C4-2B (cell line): ENCODE measurements at regions not wholly inside any gene's neighbourhood (a gene's known extent, or its start where the extent isn't known, plus 50 kb on each side); places are given as distances from the start of the nearest gene placed in this dataset.
"Not testable (repeated sequence)": the region's sequence is repeated elsewhere in the genome, so short reads cannot be mapped to it uniquely, and the experiment has no call there.

ENCODE experiments used
- ZFX ChIP-seq: fragments of 450-650 bp; IDR thresholded peaks from 2 replicates; pipeline ENCODE4 v1.6.1; 2017
- TF ChIP-seq, protein P1 (sequence below): fragments of 450-650 bp; conservative IDR thresholded peaks from 2 replicates; pipeline ENCODE4 v1.5.1; 2017; ENCODE audit warnings: mild to moderate bottlenecking

DNA sequence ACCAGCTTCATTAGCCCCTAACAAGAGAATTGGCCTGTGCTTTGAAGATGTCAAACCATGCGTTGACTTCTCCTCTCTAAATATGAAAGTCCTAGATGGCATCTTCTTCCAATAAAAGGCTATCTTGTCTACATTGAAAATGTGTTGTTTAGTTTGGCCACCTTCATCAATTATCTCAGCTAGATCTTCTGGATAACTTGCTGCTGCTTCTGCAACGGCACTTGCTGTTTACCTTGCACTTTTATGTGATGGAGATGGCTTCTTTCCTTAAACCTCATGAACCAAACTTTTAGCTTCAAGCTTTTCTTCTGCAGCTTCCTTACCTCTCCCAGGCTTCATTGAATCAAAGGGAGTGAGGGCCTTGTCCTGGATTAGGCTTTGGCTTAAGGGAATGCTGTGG is 58.6 kb upstream of the CSNK1E start:
- TF ChIP-seq, protein P1, sequence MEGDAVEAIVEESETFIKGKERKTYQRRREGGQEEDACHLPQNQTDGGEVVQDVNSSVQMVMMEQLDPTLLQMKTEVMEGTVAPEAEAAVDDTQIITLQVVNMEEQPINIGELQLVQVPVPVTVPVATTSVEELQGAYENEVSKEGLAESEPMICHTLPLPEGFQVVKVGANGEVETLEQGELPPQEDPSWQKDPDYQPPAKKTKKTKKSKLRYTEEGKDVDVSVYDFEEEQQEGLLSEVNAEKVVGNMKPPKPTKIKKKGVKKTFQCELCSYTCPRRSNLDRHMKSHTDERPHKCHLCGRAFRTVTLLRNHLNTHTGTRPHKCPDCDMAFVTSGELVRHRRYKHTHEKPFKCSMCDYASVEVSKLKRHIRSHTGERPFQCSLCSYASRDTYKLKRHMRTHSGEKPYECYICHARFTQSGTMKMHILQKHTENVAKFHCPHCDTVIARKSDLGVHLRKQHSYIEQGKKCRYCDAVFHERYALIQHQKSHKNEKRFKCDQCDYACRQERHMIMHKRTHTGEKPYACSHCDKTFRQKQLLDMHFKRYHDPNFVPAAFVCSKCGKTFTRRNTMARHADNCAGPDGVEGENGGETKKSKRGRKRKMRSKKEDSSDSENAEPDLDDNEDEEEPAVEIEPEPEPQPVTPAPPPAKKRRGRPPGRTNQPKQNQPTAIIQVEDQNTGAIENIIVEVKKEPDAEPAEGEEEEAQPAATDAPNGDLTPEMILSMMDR = not testable (repeated sequence)
- TF ChIP-seq ZFX = not testable (repeated sequence)
